ENCODE measurements at regions not wholly inside any gene's neighbourhood (a gene's known extent, or its start where the extent isn't known, plus 50 kb on each side); places are given as distances from the start of the nearest gene placed in this dataset.
"Not testable (repeated sequence)": the region's sequence is repeated elsewhere in the genome, so short reads cannot be mapped to it uniquely, and the experiment has no call there.

- TF ChIP-seq CTCF (conservative IDR thresholded peaks at IDR 0.05; ENCODE audit: low read length); EZH2phosphoT487 (IDR thresholded peaks at IDR 0.05; ENCODE audit: borderline replicate concordance): not testable (repeated sequence)
Observed at GRCh38 chr3:101975415-101975814, 126.1 kb downstream of the NFKBIZ start.

Data from Loucy (cell line).